ENCODE measurements at regions not wholly inside any gene's neighbourhood (a gene's known extent, or its start where the extent isn't known, plus 50 kb on each side); places are given as distances from the start of the nearest gene placed in this dataset.

DNA sequence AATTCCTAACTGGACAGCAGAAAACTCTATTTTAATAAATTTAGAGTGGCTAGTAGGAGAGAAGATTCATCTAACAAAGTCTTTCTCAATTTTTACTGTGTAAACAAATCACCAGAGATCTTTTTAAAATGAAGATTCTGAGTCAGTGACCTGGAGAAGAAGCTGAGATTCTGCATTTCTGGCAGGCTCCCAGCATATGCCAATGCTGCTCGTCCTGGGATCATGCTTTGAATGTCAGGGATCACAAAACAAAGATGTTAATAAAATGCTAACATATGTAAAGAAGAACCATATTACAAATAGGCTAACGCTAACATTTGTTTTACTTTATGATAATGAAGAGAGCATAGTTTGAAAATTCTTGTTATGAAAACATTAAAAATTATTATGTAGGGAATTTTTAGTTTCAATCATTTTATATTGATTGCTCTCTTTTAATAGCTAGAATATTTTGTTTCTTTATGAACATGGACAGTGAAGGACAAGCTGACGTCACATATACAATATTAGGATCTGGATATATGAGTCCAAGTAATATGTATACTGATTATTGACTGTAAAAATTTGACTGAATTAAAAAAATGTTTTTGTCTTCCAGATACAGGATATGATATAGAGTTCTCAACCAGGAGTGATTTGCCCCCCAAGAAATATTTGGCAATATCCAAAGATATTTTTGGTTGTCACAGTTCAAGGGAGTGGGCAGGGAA is 160.8 kb upstream of the GPR149 start:
- DNase-seq, result no peak
- Histone ChIP-seq H3K27me3 (ENCODE audit: insufficient read depth, low read depth) (no peaks in the 10 kb centered on the region), H4K20me1 (ENCODE audit: insufficient read depth) (no peaks in the 10 kb centered on the region; the same call in 1 of the 2 replicates), H3K9me2 (ENCODE audit: insufficient read depth) (no peaks in the 10 kb centered on the region; the same call in 1 of the 2 replicates), H3K4me1 (replicated peaks; ENCODE audit: insufficient read depth) (no peaks in the 10 kb centered on the region), H3K79me2 (ENCODE audit: low read depth) (no peaks in the 10 kb centered on the region), H3K9me3 (ENCODE audit: insufficient read depth, low read depth) (no peaks in the 10 kb centered on the region), H3K36me3 (ENCODE audit: low read depth) (no peaks in the 10 kb centered on the region), H3K4me2 (no peak overlapping the region), H2AFZ (no peak overlapping the region), H3K4me3 (no peak overlapping the region), H3K27ac (no peak overlapping the region), H3F3A (ENCODE audit: insufficient read depth, low read depth) (no peaks in the 10 kb centered on the region)
- TF ChIP-seq CTCF (conservative IDR thresholded peaks at IDR 0.05) (no peak), EZH2 (IDR thresholded peaks at IDR 0.05; ENCODE audit: low read depth) (no peak)
- BruUV-seq (replicated peaks), result no TSS peak
- POLR2A ChIA-PET (ENCODE audit: unreplicated experiment), result no interaction called here
- CTCF ChIA-PET, result no interaction called here
- intact Hi-C loops (cut with micrococcal nuclease; ENCODE audit: unreplicated experiment), result no loop called here

DNA sequence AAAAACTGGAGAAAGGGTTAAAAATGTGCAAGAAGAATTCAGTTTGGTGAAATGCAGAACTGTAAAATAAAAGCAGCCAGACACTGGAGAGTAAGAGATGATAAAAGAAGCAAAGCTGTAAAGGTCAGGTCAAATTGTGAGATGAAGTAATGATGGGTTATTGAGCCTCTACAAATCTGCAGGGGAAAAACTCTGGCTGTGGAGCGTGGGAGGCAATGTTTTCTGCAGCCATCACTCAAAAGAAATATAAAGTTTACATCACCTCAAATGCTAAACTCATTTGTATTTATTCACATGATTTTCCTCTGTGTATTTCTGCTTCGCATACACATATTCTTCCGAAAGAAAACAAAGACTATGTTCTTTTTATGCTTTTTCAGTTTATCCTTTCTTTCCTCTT is 158.8 kb upstream of the GPR149 start:
- H3K4me2 ChIP-seq, result no peak overlapping the region
- no peak for TF ChIP-seq EZH2 (IDR thresholded peaks at IDR 0.05; ENCODE audit: low read depth)
- TF ChIP-seq CTCF (conservative IDR thresholded peaks at IDR 0.05), result no peak
- peak overlapping the region; percentile 7; the same call in 1 of the 2 replicates for H2AFZ ChIP-seq
- H3K4me1 ChIP-seq (replicated peaks; ENCODE audit: insufficient read depth), result no peaks in the 10 kb centered on the region
- BruUV-seq (replicated peaks), result no TSS peak
- ChIA-PET POLR2A (ENCODE audit: unreplicated experiment) (no interaction called here), CTCF (no interaction called here)
- H3K27me3 ChIP-seq (ENCODE audit: insufficient read depth, low read depth), result no peaks in the 10 kb centered on the region
- DNase-seq, result no peak
- H3K79me2 ChIP-seq (ENCODE audit: low read depth), result no peaks in the 10 kb centered on the region
- H3F3A ChIP-seq (ENCODE audit: insufficient read depth, low read depth), result no peaks in the 10 kb centered on the region
- H3K9me3 ChIP-seq (ENCODE audit: insufficient read depth, low read depth), result no peaks in the 10 kb centered on the region
- no peaks in the 10 kb centered on the region; the same call in 1 of the 2 replicates for H3K9me2 ChIP-seq (ENCODE audit: insufficient read depth)
- H4K20me1 ChIP-seq (ENCODE audit: insufficient read depth), result no peaks in the 10 kb centered on the region; the same call in 1 of the 2 replicates
- H3K4me3 ChIP-seq, result no peak overlapping the region
- H3K27ac ChIP-seq, result no peak overlapping the region
- intact Hi-C loops (cut with micrococcal nuclease; ENCODE audit: unreplicated experiment), result no loop called here
- H3K36me3 ChIP-seq (ENCODE audit: low read depth), result no peaks in the 10 kb centered on the region

DNA sequence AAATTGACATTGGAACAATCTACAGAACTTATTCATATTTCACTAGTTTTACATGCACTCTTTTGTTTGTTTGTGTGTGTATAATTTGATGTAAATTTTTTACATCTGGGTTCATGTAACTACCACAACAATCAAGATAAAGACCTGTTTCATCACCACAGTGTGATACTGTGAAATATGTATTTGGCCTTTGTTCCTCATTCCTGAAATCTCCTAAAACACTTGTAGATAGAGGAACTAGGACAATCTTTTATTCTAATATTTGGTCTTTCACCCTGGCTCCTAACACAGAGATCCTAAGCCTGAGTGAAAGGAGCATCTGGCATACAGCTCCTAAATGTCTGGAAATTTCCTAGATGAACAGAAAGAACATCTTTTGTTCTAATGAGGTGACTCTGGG is 155.0 kb upstream of the GPR149 start:
- H3K4me3 ChIP-seq, result no peak overlapping the region
- no peaks in the 10 kb centered on the region for H3K9me3 ChIP-seq (ENCODE audit: insufficient read depth, low read depth)
- no peak overlapping the region for H3K27ac ChIP-seq
- ChIA-PET POLR2A (ENCODE audit: unreplicated experiment) (no interaction called here), CTCF (no interaction called here)
- no peak overlapping the region for H2AFZ ChIP-seq
- TF ChIP-seq CTCF (conservative IDR thresholded peaks at IDR 0.05), result no peak
- H3K9me2 ChIP-seq (ENCODE audit: insufficient read depth), result no peaks in the 10 kb centered on the region
- no peaks in the 10 kb centered on the region for H3F3A ChIP-seq (ENCODE audit: insufficient read depth, low read depth)
- no TSS peak for BruUV-seq (replicated peaks)
- no peak overlapping the region for H3K4me2 ChIP-seq
- no peaks in the 10 kb centered on the region for H3K27me3 ChIP-seq (ENCODE audit: insufficient read depth, low read depth)
- no peaks in the 10 kb centered on the region; the same call in 1 of the 2 replicates for H4K20me1 ChIP-seq (ENCODE audit: insufficient read depth)
- H3K36me3 ChIP-seq (ENCODE audit: low read depth), result no peaks in the 10 kb centered on the region
- DNase-seq, result no peak
- H3K79me2 ChIP-seq (ENCODE audit: low read depth), result no peaks in the 10 kb centered on the region
- H3K4me1 ChIP-seq (replicated peaks; ENCODE audit: insufficient read depth), result no peaks in the 10 kb centered on the region
- intact Hi-C loops (cut with micrococcal nuclease; ENCODE audit: unreplicated experiment), result no loop called here

Data from PC-9 (cell line).